GM21576 (cell line): ENCODE measurements at regions not wholly inside any gene's neighbourhood (a gene's known extent, or its start where the extent isn't known, plus 50 kb on each side); places are given as distances from the start of the nearest gene placed in this dataset.
"Not testable (repeated sequence)": the region's sequence is repeated elsewhere in the genome, so short reads cannot be mapped to it uniquely, and the experiment has no call there.

Source experiments
- ATAC-seq: cut with Tn5 transposase; IDR thresholded peaks from one replicate; pipeline ENCODE4 v1.9.1; 2021; ENCODE audit warnings: mild to moderate bottlenecking, moderate library complexity; ENCODE audit not compliant: unreplicated experiment

GRCh38 chr16:80092681-80093080 lies 448.1 kb upstream of the DYNLRB2 start:
- ATAC-seq: no peak

DNA sequence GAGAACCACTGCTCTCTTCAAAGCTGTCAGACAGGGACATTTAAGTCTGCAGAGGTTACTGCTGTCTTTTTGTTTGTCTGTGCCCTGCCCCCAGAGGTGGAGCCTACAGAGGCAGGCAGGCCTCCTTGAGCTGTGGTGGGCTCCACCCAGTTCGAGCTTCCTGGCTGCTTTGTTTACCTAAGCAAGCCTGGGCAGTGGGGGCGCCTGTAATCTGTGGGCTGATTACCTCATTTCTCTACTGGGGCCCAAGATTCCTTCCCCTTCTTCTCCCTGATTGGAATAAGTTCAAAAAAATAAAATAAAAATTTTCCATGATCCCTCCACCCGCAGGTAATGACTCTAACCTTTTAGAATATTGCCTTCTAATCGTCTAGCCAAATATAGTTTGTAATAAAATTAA lies 449.3 kb upstream of the DYNLRB2 start:
- ATAC-seq: not testable (repeated sequence)

DNA sequence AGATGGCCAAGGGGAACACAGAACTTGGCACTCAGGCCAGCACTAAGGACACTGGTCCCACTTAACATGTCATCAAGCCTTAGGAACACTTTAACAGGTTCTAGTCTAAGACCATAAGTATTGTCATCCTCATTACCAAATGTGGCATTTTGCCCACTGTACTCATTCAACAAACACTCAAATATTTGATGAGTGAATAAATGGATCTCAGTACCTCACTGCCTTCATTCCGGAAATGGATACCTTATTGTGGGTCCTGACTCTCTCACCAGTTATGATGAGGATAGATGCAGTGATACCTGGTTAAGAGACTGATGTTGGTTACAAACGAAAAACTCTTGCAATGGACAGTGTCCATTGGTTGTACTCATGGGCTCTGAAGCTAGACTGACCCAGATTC lies 455.2 kb upstream of the DYNLRB2 start:
- ATAC-seq: no peak

DNA sequence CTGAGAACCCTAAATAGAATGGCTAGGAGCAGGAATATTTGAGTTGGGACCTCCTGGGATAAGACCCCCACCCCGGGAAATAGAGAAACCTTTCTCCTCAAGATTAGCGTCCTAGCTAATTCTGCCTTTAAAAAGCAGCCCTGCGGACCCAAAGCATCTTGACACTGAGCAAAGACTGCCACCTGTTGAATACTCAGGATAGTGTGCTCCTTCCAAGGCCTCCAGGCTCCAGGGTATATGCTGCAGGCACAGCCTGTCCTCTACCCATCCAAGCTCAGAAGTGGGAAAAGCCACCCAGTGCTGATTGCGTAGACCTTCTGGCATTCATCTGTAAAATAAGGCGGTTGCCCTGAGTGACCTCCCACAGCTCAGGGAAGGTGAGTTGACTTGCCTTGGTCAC lies 456.2 kb upstream of the DYNLRB2 start:
- no peak for ATAC-seq

- no peak for ATAC-seq
These were observed 456.6 kb upstream of the DYNLRB2 start for GRCh38 chr16:80084163-80084562.

GRCh38 chr16:80082906-80083305 lies 457.9 kb upstream of the DYNLRB2 start:
- ATAC-seq: no peak

GRCh38 chr16:80081846-80082245 lies 458.9 kb upstream of the DYNLRB2 start:
- ATAC-seq: no peak

DNA sequence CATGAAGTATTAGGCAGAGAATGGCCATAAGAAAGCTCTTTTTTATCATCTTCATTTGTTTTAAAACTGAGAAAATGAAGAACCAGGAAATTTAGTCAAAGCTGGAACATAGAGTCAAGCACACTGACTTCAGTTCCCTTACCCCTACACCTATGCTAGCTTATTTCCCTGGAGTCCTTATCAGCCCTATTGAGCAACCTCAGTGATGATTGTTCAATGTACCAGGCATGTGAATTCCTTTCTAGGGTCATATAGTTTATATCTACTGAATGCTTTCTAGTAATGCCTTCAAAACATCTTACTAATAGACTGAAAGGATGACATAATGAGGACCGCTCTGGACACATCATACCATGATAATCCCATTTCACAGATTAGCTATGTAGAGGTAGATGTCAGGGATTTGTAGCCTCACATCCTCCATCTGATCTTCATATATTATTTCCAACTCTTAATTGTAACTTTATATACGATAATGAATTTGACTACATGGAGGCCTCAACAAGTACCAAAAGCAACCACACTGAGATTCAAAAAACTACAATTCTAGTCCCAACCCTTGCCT lies 460.4 kb upstream of the DYNLRB2 start:
- ATAC-seq: no peak

GRCh38 chr16:80079072-80079471 lies 461.7 kb upstream of the DYNLRB2 start:
- no peak for ATAC-seq

DNA sequence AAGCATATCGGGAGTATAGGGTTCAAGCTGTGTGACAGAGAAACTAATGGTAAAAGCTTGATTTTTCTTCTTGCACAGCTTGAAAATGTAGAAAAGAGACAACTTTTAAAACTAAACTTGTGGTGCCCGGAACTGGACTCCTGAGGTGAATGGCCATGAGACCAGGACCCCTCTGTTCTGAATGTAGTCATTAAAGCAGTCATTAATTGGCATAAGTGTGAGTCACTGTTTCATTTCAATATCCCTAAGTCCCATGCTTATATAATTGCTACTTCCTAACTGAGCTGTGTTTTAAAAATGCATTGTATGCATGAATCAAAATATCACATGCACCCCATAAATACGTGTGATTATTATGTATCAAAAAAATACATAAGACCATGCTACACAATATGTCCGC lies 463.1 kb upstream of the DYNLRB2 start:
- no peak for ATAC-seq

GRCh38 chr16:80074329-80074728 lies 466.5 kb upstream of the DYNLRB2 start:
- ATAC-seq: no peak

DNA sequence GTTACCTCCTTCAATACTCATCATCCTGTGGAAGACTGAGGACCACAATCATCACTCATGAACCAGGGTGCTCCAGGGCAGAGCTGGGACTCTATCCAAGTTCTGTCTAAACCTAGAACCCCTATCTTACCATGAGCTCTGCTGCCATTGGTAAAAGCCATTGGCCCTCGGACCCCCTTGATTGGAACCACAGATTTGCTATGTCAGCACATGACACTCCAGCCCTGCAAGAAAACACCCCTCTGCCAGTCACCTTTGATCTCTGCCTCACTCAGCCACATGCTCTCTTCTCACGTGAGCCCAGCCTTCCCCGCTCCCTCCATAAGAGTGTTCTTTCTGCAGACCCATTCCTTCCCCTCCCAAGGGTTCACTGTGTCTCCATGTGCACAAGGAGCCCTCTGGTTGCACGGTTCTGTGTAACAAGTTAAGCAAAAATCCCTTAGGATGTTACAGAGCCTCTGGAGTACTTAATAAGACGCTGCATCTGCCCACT lies 468.8 kb upstream of the DYNLRB2 start:
- ATAC-seq: no peak

DNA sequence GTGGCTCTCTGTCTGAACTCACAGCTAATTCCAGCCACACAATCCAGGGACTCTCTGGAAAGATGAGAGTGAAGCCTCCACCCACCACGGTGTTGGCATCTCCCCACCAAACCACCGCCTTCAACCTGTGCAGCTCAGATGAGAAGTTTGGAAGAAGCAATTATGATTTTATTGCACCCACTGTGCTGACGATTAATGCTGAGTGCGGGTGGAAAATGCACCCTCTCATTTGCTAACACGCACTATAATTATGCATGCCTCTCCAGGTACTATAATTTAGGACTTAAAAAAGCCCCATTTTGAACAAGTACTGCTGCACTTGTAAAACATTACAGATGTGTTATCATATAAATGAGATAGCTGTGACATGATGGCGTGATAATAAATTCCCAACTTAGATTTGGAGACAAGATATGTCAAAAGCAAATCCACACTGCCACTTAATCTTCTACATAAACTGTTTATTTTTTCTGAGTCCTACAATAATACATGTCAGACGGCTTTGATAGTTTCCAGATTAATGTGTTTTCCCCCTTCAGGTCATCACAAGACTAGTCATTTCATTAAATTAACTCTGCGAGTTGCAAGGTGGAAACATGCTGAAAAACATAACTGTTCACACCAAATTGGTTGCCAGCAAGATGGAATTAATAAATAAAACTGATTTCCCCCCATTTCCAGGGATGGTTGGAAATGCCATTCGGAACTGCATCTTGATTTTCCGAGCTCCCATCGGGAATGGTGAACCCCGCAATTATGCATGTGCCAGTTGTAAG lies 466.5 kb upstream of the MAF start:
- ATAC-seq: no peak

- ATAC-seq: no peak
These were observed 465.0 kb upstream of the MAF start for GRCh38 chr16:80065541-80065940.

GRCh38 chr16:80063713-80064069 lies 463.2 kb upstream of the MAF start:
- no peak for ATAC-seq

GRCh38 chr16:80063031-80063712 lies 462.6 kb upstream of the MAF start:
- no peak for ATAC-seq

- ATAC-seq: no peak
These were observed 462.0 kb upstream of the MAF start for GRCh38 chr16:80062361-80063030.

DNA sequence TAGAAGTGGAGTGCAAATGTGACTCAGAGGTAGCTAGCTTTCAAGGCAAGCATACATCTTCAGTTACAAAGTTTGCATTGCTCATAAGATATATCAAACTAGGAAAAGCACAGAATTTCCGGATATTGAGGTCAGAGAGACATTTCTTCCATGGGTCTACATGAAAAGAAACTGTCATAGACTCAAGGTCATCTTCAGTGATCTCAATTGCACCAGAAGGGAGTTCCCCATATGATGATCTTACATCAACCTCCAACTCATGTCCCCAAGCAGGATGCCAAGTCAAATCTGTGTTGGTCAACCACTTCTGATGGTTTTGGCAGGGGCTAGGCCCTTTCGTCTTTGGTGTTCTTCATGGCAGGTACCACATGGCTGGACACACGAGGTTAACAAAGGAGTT lies 459.9 kb upstream of the MAF start:
- ATAC-seq: no peak

GRCh38 chr16:80059836-80060235 lies 459.3 kb upstream of the MAF start:
- no peak for ATAC-seq

- ATAC-seq: no peak
These were observed 457.7 kb upstream of the MAF start for GRCh38 chr16:80058214-80058613.

GRCh38 chr16:80056324-80056723 lies 455.8 kb upstream of the MAF start:
- no peak for ATAC-seq

DNA sequence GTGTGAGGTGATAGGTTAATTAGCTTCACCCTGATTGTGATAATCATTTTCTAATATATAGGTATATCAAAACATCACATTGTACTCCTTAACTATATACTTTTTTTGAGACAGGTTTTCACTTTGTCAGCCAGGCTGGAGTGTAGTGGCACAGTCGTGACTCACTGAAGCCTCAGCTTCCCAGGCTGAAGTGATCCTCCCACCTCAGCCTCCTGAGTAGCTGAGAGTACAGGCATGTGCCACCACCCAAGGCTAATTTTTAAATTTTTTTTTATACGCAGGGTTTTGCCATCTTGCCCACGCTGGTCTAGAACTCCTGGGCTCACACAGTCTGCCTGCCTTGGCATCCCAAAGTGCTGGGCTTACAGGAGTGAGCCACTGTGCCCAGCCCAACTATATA lies 455.3 kb upstream of the MAF start:
- no peak for ATAC-seq
